Lower lobe of right lung (tissue), 2 donors: ENCODE measurements at regions not wholly inside any gene's neighbourhood (a gene's known extent, or its start where the extent isn't known, plus 50 kb on each side); places are given as distances from the start of the nearest gene placed in this dataset.

Experiments
- ATAC-seq, 2 donors: fragments of 200-7000 bp; cut with Tn5 transposase; one replicate each; pipeline ENCODE4 v1.9.1; 2020 to 2022; ENCODE audit warnings: mild to moderate bottlenecking in 2 of 2, moderate library complexity in 2 of 2
- DNase-seq: peaks from one replicate; pipeline ENCODE4 v3.0.0-alpha.2; 2020
- H3K27ac ChIP-seq: fragments of 200-600 bp; one replicate; pipeline ENCODE4 v1.8.0; 2022
- H3K27me3 ChIP-seq: fragments of 200-600 bp; one replicate; pipeline ENCODE4 v1.8.0; 2022; ENCODE audit warnings: low read depth
- H3K36me3 ChIP-seq: fragments of 200-600 bp; one replicate; pipeline ENCODE4 v1.8.0; 2022; ENCODE audit warnings: mild to moderate bottlenecking
- H3K4me1 ChIP-seq: fragments of 200-600 bp; one replicate; pipeline ENCODE4 v1.8.0; 2022
- H3K4me3 ChIP-seq: fragments of 200-600 bp; one replicate; pipeline ENCODE4 v1.8.0; 2022; ENCODE audit warnings: mild to moderate bottlenecking
- H3K9me3 ChIP-seq: fragments of 200-600 bp; one replicate; pipeline ENCODE4 v1.8.0; 2022
- intact Hi-C: fragments of 100-400 bp; cut with DNase I; formaldehyde crosslinking; loops from one replicate; pipeline ENCODE4 v1.11.0; 2022
- TF ChIP-seq, protein P1 (sequence below): fragments of 200-600 bp; IDR thresholded peaks from one replicate; pipeline ENCODE4 v1.8.0; 2022; ENCODE audit warnings: antibody characterized with exemption, mild to moderate bottlenecking
- donor health status: DM: no; HTN: yes; CAD: no; lungs with severe emphysema.

DNA sequence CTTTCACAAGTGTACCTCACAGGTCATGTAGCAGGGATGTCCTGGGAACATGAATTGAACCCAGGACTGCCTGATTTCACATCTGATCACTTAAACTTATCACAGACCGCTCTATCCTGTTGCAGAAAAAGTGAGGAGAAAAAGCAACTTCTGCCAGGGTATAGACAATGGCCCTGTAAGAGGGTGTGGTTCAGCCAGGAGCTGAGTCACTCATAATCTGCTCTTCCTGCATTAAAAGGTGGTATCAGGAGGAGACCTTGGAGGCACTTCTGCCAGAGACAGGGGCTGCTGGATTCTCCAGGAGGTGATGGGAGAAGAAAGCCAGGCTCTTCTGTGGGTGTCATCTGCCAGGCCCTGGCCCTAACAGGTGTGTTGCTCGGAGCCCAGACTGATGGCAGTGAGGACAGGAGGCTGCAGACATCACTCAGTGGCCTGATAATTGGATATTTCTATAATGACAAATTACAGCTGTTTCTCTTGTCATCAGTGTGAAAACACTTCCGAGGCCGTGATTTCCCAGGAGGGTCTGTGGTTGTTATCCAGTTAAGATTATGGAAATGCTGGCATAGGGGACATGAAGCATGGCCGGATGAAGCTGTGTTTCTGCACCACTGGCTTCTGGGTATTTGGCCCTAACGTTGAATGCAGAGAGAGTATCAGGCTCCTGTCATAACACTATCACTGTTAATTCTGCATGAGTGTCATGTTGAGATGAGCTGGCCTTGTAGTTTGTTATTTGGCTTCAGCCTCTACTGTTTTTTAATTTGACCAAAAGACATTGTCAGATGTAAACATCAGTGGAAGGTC lies 125.1 kb upstream of the ZBED5 start:
- TF ChIP-seq, protein P1, sequence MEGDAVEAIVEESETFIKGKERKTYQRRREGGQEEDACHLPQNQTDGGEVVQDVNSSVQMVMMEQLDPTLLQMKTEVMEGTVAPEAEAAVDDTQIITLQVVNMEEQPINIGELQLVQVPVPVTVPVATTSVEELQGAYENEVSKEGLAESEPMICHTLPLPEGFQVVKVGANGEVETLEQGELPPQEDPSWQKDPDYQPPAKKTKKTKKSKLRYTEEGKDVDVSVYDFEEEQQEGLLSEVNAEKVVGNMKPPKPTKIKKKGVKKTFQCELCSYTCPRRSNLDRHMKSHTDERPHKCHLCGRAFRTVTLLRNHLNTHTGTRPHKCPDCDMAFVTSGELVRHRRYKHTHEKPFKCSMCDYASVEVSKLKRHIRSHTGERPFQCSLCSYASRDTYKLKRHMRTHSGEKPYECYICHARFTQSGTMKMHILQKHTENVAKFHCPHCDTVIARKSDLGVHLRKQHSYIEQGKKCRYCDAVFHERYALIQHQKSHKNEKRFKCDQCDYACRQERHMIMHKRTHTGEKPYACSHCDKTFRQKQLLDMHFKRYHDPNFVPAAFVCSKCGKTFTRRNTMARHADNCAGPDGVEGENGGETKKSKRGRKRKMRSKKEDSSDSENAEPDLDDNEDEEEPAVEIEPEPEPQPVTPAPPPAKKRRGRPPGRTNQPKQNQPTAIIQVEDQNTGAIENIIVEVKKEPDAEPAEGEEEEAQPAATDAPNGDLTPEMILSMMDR, result no peak
- no peak overlapping the region for H3K27ac ChIP-seq
- H3K9me3 ChIP-seq, result no peaks in the 10 kb centered on the region
- ATAC-seq, result no peak
- no peaks in the 10 kb centered on the region for H3K36me3 ChIP-seq
- DNase-seq, result no peak
- no peaks in the 10 kb centered on the region for H3K27me3 ChIP-seq
- intact Hi-C loops, result no loop called here
- H3K4me3 ChIP-seq, result no peak overlapping the region
- H3K4me1 ChIP-seq, result no peaks in the 10 kb centered on the region

DNA sequence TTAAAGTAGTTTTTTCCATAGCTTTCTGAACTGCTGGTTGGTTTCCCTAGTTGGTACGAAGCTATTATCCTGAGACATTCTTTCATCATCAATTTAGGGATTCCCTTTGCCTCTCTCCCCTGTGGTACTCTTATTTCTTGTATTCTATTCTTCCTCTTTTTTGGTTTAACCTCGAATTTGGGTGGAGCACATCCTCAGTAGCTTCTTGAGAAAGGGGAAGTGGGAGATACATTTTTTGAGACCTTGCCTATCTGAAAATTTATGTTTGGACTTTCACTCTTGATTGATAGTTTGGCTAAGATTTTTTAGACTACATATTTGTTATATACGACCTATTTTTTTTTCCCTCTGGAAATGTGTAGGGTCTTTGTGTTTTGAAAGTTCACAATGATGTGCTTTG lies 121.7 kb upstream of the ZBED5 start:
- H3K36me3 ChIP-seq, result no peaks in the 10 kb centered on the region
- TF ChIP-seq, protein P1, result no peak

DNA sequence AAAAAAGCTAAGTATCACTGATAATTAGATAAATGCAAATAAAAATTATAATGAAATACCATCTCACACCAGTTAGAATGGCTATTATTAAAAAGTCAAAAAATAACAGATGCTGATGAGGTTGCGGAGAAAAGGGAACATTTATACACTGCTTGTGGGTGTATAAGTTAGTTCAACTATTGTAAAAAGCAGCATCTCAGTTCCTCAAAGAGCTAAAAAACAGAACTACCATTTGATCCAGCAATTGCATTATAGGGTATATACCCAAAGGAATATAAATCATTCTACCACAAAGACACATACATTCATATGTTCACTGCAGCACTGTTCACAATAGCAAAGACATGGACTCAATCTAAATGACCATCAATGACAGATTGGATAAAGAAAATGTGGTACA lies 120.3 kb upstream of the ZBED5 start:
- H3K27me3 ChIP-seq, result no peaks in the 10 kb centered on the region
- no peaks in the 10 kb centered on the region for H3K9me3 ChIP-seq
- intact Hi-C loops, result no loop called here
- no peak overlapping the region for H3K4me3 ChIP-seq
- no peaks in the 10 kb centered on the region for H3K4me1 ChIP-seq
- TF ChIP-seq, protein P1, result no peak
- DNase-seq (no peak), ATAC-seq (no peak)
- no peaks in the 10 kb centered on the region for H3K36me3 ChIP-seq
- H3K27ac ChIP-seq, result no peak overlapping the region

More for the DNA sequence above, 121.7 kb upstream of the ZBED5 start:
- H3K9me3 ChIP-seq, result no peaks in the 10 kb centered on the region
- no peaks in the 10 kb centered on the region for H3K4me1 ChIP-seq
- intact Hi-C loops, result no loop called here
- DNase-seq, result no peak
- H3K27ac ChIP-seq, result no peak overlapping the region
- no peaks in the 10 kb centered on the region for H3K27me3 ChIP-seq
- no peak overlapping the region for H3K4me3 ChIP-seq
- peak in 1 of 2 donors; percentile 37 for ATAC-seq

DNA sequence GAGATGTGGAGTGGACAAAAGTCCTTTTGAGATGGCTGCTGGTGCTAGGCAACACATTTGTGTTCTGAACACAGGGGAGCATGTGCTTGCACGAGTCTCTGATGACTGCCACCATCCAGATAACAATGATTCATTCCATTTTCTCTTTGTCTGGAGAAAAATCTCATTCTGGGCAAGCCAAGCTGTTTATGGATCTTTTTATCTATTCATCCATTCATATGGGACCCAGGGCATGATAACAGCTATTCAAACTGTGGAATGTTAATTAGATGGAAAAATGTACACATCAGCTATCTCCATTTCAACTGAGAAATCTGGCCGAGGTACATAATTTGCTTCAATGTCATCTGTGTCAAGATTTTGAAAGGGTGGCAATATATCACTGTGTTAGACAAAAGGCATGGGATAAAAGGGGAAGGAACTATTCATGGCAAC lies 117.5 kb upstream of the ZBED5 start:
- TF ChIP-seq, protein P1, result no peak
- Histone ChIP-seq H3K36me3 (no peaks in the 10 kb centered on the region), H3K9me3 (no peaks in the 10 kb centered on the region), H3K4me1 (no peaks in the 10 kb centered on the region), H3K27ac (no peak overlapping the region), H3K4me3 (no peak overlapping the region), H3K27me3 (no peaks in the 10 kb centered on the region)
- DNase-seq (no peak), ATAC-seq (no peak)
- intact Hi-C loops, result no loop called here

DNA sequence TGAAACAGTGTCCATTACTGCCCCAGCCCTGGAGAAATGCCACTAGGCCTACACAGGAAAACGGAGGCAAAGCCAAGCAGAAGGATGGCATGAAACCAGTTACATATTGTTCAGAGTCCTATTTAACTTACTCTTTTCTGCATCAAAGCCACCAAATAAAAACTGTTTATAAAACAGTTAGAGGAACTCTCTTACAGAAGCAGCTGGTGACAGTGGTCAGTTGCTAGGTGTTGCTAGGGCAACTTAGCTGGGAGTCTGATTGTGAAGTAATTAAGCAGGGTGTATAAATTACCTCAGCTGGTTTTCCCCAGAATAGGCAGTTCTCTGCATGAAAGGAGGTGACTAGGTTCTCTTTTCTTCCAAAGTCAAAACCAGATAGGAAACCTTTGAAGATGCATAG lies 115.6 kb upstream of the ZBED5 start:
- H3K4me1 ChIP-seq, result no peaks in the 10 kb centered on the region
- TF ChIP-seq, protein P1, result no peak
- no peak overlapping the region for H3K27ac ChIP-seq
- H3K9me3 ChIP-seq, result no peaks in the 10 kb centered on the region
- H3K4me3 ChIP-seq, result no peak overlapping the region
- DNase-seq (no peak), ATAC-seq (no peak)
- H3K36me3 ChIP-seq, result no peaks in the 10 kb centered on the region
- intact Hi-C loops, result no loop called here
- H3K27me3 ChIP-seq, result no peaks in the 10 kb centered on the region
